Vagina (tissue), 2 donors: ENCODE measurements at regions not wholly inside any gene's neighbourhood (a gene's known extent, or its start where the extent isn't known, plus 50 kb on each side); places are given as distances from the start of the nearest gene placed in this dataset.

ENCODE experiments used
- DNase-seq, 2 donors: peaks; one replicate each; pipeline ENCODE4 v3.0.0-alpha.2; 2017; ENCODE audit errors: extremely low spot score in 2 of 2
- H3K27ac ChIP-seq: fragments of 200-600 bp; sonication (generic); one replicate; pipeline ENCODE4 v1.5.1; 2019
- H3K27me3 ChIP-seq: fragments of 200-600 bp; sonication (generic); one replicate; pipeline ENCODE4 v1.5.1; 2019
- H3K36me3 ChIP-seq, 2 donors: fragments of 200-600 bp; sonication (generic); one replicate each; pipeline ENCODE4 v1.5.1; 2017 to 2019
- H3K4me1 ChIP-seq: fragments of 200-600 bp; sonication (generic); one replicate; pipeline ENCODE4 v1.5.1; 2019
- H3K4me3 ChIP-seq, 2 donors: fragments of 200-600 bp; sonication (generic); 1 replicate in 1 of 2; 2 replicates in 1 of 2; pipeline ENCODE4 v1.5.1; 2016 to 2019
- H3K9me3 ChIP-seq: fragments of 200-600 bp; sonication (generic); one replicate; pipeline ENCODE4 v1.5.1; 2019
- POLR2A ChIP-seq, 2 donors: fragments of 450-650 bp; IDR thresholded peaks; one replicate each; pipeline ENCODE4 v1.6.1; 2017; ENCODE audit warnings: antibody characterized with exemption in 2 of 2, mild to moderate bottlenecking in 2 of 2, moderate library complexity in 2 of 2
- POLR2AphosphoS5 ChIP-seq, 2 donors: sonication (generic); formaldehyde crosslinking; IDR thresholded peaks; one replicate each; pipeline ENCODE4 v1.9.0; 2017; ENCODE audit warnings: antibody characterized with exemption in 2 of 2, mild to moderate bottlenecking in 2 of 2, low read depth in 1 of 2; ENCODE audit not compliant: insufficient read depth in 1 of 2
- intact Hi-C: fragments of 100-400 bp; cut with DNase I; formaldehyde crosslinking; loops from one replicate; pipeline ENCODE4 v1.15.1; 2023
- TF ChIP-seq, protein P1 (sequence below), 3 experiments: fragments of 450-650 bp in 2 of 3; fragments of 200-600 bp in 1 of 3; sonication (generic) in 1 of 3; IDR thresholded peaks; one replicate each; pipeline ENCODE4 v1.5.1; 2017 to 2019; ENCODE audit warnings: antibody characterized with exemption in 3 of 3, mild to moderate bottlenecking in 2 of 3, moderate library complexity in 2 of 3

DNA sequence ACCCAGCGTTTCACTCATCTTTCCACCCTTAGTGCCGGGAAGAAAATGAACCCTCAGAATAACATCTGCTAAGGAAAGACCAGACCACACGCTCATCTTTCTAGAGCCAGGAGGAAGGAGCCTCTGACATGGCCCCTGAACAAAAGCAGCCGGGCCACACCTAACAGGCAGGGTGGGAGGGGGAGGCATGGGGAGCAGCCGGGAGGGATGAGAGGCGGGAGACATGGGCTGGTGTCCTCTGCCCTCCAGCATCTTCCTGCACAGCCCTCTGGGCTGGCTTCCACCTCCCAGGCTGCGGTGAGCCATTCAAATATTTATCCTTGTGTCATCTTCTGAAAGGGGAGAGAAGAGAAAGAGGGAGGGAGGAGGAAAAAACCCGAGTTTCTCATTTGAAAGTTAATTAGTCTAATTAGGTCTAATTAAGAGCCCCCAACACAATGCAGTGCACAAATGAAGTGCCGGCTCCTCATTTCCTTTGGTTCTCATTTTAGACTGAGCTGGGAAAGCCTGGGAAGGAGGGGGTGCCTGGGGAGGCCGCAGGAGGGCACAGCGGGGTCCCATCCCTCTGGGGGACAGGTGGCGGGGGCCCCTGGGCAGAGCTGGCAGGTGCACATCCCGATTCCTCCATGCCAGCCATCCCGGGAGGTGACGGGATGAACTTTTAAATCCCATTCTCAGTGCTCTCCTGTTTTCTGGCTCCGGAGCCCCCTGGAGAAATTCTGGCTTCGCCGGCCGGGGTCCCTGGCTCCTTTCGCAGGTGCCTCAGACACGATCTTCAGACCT, 90.5 kb downstream of the ENGASE start:
- Histone ChIP-seq H3K4me3 (no peak overlapping the region), H3K9me3 (no peaks in the 10 kb centered on the region), H3K36me3 (no peaks in the 10 kb centered on the region), H3K4me1 (no peaks in the 10 kb centered on the region), H3K27ac (no peak overlapping the region), H3K27me3 (no peaks in the 10 kb centered on the region)
- no peak for DNase-seq
- intact Hi-C loops = no loop called here
- TF ChIP-seq POLR2AphosphoS5 (IDR thresholded peaks at IDR 0.05; ENCODE audit: insufficient read depth in 1 of 2, low read depth in 1 of 2) (no peak), POLR2A (IDR thresholded peaks at IDR 0.05) (no peak)
- TF ChIP-seq, protein P1, sequence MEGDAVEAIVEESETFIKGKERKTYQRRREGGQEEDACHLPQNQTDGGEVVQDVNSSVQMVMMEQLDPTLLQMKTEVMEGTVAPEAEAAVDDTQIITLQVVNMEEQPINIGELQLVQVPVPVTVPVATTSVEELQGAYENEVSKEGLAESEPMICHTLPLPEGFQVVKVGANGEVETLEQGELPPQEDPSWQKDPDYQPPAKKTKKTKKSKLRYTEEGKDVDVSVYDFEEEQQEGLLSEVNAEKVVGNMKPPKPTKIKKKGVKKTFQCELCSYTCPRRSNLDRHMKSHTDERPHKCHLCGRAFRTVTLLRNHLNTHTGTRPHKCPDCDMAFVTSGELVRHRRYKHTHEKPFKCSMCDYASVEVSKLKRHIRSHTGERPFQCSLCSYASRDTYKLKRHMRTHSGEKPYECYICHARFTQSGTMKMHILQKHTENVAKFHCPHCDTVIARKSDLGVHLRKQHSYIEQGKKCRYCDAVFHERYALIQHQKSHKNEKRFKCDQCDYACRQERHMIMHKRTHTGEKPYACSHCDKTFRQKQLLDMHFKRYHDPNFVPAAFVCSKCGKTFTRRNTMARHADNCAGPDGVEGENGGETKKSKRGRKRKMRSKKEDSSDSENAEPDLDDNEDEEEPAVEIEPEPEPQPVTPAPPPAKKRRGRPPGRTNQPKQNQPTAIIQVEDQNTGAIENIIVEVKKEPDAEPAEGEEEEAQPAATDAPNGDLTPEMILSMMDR (IDR thresholded peaks at IDR 0.05) = no peak

DNA sequence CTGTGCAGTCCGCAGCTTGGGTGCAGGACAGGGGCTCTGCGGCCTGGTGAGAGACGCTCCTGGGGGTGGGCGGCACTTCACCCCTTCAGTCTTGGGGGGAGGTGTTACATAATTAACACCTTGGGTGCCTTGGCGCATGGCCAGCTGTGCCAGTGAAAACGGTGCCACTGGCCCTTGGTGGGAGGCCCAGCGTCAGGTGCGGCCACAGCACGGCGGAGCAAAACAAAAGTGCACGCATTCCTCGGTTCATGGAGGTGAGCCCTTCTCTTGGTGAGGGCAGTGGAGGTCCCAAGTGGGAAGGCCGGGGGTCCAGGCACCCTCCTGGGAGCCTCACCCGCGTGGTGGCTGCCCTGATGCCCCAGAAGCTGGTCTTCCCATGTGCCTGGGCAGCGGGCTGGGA, 89.8 kb downstream of the ENGASE start:
- TF ChIP-seq, protein P1 (IDR thresholded peaks at IDR 0.05) = no peak
- TF ChIP-seq POLR2A (IDR thresholded peaks at IDR 0.05) (no peak), POLR2AphosphoS5 (IDR thresholded peaks at IDR 0.05; ENCODE audit: insufficient read depth in 1 of 2, low read depth in 1 of 2) (no peak)
- H3K36me3 ChIP-seq = no peaks in the 10 kb centered on the region
- no peaks in the 10 kb centered on the region for H3K27me3 ChIP-seq
- intact Hi-C loops = no loop called here
- H3K4me3 ChIP-seq = no peak overlapping the region
- H3K4me1 ChIP-seq = no peaks in the 10 kb centered on the region
- DNase-seq = no peak
- no peaks in the 10 kb centered on the region for H3K9me3 ChIP-seq
- H3K27ac ChIP-seq = no peak overlapping the region

DNA sequence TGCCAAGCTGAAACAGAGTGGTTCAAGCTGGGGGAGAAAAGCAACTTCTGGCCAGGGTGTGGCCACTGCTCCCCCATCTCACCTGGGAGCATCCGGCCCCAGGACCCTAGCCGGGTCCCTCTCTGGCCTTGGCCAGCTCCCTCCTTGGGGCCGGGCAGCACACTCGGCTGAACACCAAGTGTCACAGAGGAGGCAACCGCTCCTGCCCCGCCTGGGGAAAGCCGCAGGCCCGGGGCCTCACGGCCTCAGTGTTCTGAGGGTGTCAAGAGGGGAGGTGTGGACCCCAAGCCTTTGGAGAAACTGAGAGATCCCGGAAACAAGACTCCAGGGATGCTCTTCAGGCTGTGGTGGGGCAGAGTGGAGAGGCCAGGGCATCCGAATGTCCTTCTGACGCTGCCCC, 88.4 kb downstream of the ENGASE start:
- TF ChIP-seq, protein P1 (IDR thresholded peaks at IDR 0.05) = no peak
- TF ChIP-seq POLR2A (IDR thresholded peaks at IDR 0.05) (no peak), POLR2AphosphoS5 (IDR thresholded peaks at IDR 0.05; ENCODE audit: insufficient read depth in 1 of 2, low read depth in 1 of 2) (no peak)
- Histone ChIP-seq H3K27ac (no peak overlapping the region), H3K27me3 (no peaks in the 10 kb centered on the region), H3K36me3 (no peaks in the 10 kb centered on the region), H3K4me3 (no peak overlapping the region), H3K9me3 (no peaks in the 10 kb centered on the region), H3K4me1 (no peaks in the 10 kb centered on the region)
- DNase-seq = no peak
- intact Hi-C loops = no loop called here

DNA sequence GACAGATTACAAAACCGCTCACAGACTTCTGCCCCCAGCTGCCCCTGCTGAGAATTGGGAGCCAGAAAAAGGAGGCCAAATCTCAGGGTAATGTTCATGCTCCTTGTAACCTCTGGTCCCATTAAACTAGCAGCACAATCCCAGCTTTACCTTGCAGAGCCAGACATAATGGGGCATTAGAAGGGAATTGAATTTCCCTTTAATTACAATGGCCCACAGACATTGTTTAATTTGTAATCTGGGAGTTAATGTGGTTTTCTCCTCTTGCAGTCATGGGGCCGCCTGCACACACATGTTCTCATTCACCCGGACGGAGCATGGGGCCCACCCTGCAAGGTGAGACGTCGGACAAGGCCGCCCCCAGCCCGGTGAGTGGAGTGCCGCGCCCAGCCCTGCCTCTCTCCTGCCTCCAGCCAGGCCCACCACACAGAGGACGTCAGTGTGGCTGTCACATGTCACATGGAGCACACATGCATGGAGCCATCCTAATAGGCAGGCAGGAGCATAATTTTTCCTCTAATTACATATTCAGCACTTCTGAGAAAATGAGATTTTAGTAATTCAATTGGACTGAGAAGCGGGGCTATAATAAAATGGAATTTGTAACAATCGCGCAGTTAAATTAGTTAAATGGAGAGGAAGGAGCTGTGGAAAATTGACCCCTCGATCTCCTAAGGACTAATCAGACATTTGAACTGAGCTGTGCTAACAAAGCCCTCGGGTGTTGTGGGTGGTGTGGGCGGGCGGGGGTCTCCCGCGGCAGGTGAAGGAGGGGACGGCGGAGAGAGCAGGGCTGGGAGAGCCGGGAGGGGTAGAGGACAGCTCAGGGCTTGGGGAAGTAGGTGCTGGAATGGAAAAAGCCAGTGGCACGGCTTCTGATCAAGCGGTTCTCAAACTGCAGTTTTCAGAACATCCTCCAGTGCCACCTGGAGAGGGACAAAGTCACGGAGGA, 87.7 kb downstream of the ENGASE start:
- Histone ChIP-seq H3K27ac (no peak overlapping the region), H3K4me1 (no peaks in the 10 kb centered on the region), H3K4me3 (no peak overlapping the region), H3K27me3 (no peaks in the 10 kb centered on the region), H3K9me3 (no peaks in the 10 kb centered on the region), H3K36me3 (no peaks in the 10 kb centered on the region)
- no peak for TF ChIP-seq POLR2A (IDR thresholded peaks at IDR 0.05)
- no peak for TF ChIP-seq POLR2AphosphoS5 (IDR thresholded peaks at IDR 0.05; ENCODE audit: insufficient read depth in 1 of 2, low read depth in 1 of 2)
- TF ChIP-seq, protein P1 (IDR thresholded peaks at IDR 0.05) = no peak
- intact Hi-C loops = no loop called here
- no peak for DNase-seq
